ENCODE measurements at regions not wholly inside any gene's neighbourhood (a gene's known extent, or its start where the extent isn't known, plus 50 kb on each side); places are given as distances from the start of the nearest gene placed in this dataset.

DNA sequence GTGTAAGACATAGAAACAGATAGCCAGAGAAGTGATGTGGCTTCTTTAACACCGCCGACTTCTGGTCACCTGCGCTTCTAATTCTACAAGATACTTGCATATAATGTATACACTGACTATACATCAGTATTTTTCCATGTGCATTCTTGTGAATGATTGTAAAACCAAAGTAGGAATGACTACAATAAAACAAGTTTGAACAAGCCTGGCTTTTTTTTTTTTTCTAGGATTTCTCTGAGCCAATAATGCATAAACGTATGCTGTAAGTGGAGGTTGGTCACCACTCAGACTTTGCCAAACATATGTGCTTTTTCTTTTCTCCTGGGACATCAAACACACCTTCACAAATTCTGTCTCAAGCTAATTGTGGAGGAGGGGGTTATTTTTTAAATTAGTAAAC, 237.8 kb upstream of the KIRREL3 start:
- no peak for DNase-seq
- H3K27ac ChIP-seq (replicated peaks) = no peak overlapping the region
- H3K36me3 ChIP-seq = no peaks in the 10 kb centered on the region
- intact Hi-C loops (cut with micrococcal nuclease) = no loop called here
- H3K9me3 ChIP-seq (replicated peaks) = no peaks in the 10 kb centered on the region
- H3K4me1 ChIP-seq = no peaks in the 10 kb centered on the region
- H3K4me3 ChIP-seq = no peak overlapping the region
- H3K27me3 ChIP-seq (ENCODE audit: low read depth) = peaks cover 23% of the 10 kb centered on the region
- TF ChIP-seq, protein P1, sequence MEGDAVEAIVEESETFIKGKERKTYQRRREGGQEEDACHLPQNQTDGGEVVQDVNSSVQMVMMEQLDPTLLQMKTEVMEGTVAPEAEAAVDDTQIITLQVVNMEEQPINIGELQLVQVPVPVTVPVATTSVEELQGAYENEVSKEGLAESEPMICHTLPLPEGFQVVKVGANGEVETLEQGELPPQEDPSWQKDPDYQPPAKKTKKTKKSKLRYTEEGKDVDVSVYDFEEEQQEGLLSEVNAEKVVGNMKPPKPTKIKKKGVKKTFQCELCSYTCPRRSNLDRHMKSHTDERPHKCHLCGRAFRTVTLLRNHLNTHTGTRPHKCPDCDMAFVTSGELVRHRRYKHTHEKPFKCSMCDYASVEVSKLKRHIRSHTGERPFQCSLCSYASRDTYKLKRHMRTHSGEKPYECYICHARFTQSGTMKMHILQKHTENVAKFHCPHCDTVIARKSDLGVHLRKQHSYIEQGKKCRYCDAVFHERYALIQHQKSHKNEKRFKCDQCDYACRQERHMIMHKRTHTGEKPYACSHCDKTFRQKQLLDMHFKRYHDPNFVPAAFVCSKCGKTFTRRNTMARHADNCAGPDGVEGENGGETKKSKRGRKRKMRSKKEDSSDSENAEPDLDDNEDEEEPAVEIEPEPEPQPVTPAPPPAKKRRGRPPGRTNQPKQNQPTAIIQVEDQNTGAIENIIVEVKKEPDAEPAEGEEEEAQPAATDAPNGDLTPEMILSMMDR (IDR thresholded peaks at IDR 0.05; ENCODE audit: borderline replicate concordance) = no peak

GRCh38 chr11:127236776-127237175, 236.2 kb upstream of the KIRREL3 start:
- Histone ChIP-seq H3K27me3 (ENCODE audit: low read depth) (peaks cover 10% of the 10 kb centered on the region), H3K4me3 (no peak overlapping the region), H3K4me1 (no peaks in the 10 kb centered on the region), H3K27ac (replicated peaks) (no peak overlapping the region), H3K36me3 (no peaks in the 10 kb centered on the region), H3K9me3 (replicated peaks) (no peaks in the 10 kb centered on the region)
- TF ChIP-seq, protein P1 (IDR thresholded peaks at IDR 0.05; ENCODE audit: borderline replicate concordance) = no peak
- intact Hi-C loops (cut with micrococcal nuclease) = no loop called here
- DNase-seq = no peak

GRCh38 chr11:127233998-127234397, 233.4 kb upstream of the KIRREL3 start:
- TF ChIP-seq, protein P1 (IDR thresholded peaks at IDR 0.05; ENCODE audit: borderline replicate concordance) = no peak
- H3K4me3 ChIP-seq = no peak overlapping the region
- no peaks in the 10 kb centered on the region for H3K36me3 ChIP-seq
- DNase-seq = no peak
- H3K27ac ChIP-seq (replicated peaks) = no peak overlapping the region
- no peaks in the 10 kb centered on the region for H3K9me3 ChIP-seq (replicated peaks)
- H3K4me1 ChIP-seq = no peaks in the 10 kb centered on the region
- intact Hi-C loops (cut with micrococcal nuclease) = no loop called here
- no peaks in the 10 kb centered on the region for H3K27me3 ChIP-seq (ENCODE audit: low read depth)

- H3K9me3 ChIP-seq (replicated peaks) = no peaks in the 10 kb centered on the region
- no peak overlapping the region for H3K4me3 ChIP-seq
- no peak for DNase-seq
- intact Hi-C loops (cut with micrococcal nuclease) = no loop called here
- no peak overlapping the region for H3K27ac ChIP-seq (replicated peaks)
- TF ChIP-seq, protein P1 (IDR thresholded peaks at IDR 0.05; ENCODE audit: borderline replicate concordance) = no peak
- no peaks in the 10 kb centered on the region for H3K36me3 ChIP-seq
- peaks cover 5% of the 10 kb centered on the region for H3K27me3 ChIP-seq (ENCODE audit: low read depth)
- no peaks in the 10 kb centered on the region for H3K4me1 ChIP-seq
Observed at GRCh38 chr11:127230392-127230791, 229.8 kb upstream of the KIRREL3 start.

DNA sequence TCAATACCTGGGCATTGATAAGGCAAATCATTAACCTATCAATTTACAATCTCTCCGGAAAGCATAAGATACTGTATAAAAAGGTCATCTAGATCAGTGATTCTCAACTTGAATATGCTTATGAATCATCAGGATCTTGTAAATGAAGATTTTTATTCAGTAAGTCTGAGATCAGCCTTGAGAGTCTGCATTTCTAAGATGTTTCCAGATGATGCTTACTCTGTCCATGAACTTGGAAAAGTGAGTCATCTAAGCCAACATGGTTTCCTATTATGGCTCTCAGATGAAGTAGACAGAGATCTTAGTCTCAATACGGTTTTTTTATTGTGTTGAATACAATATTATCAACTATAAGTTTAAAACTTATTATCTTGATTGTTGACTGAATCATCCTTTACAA, 226.4 kb upstream of the KIRREL3 start:
- no peak overlapping the region for H3K27ac ChIP-seq (replicated peaks)
- no peak for DNase-seq
- H3K4me3 ChIP-seq = no peak overlapping the region
- intact Hi-C loops (cut with micrococcal nuclease) = no loop called here
- H3K36me3 ChIP-seq = no peaks in the 10 kb centered on the region
- no peaks in the 10 kb centered on the region for H3K4me1 ChIP-seq
- peaks cover 9% of the 10 kb centered on the region for H3K27me3 ChIP-seq (ENCODE audit: low read depth)
- no peaks in the 10 kb centered on the region for H3K9me3 ChIP-seq (replicated peaks)
- TF ChIP-seq, protein P1 (IDR thresholded peaks at IDR 0.05; ENCODE audit: borderline replicate concordance) = no peak

GRCh38 chr11:127226380-127226779, 225.8 kb upstream of the KIRREL3 start:
- no peak for DNase-seq
- no peaks in the 10 kb centered on the region for H3K36me3 ChIP-seq
- TF ChIP-seq, protein P1 (IDR thresholded peaks at IDR 0.05; ENCODE audit: borderline replicate concordance) = no peak
- H3K4me3 ChIP-seq = no peak overlapping the region
- H3K9me3 ChIP-seq (replicated peaks) = no peaks in the 10 kb centered on the region
- H3K27ac ChIP-seq (replicated peaks) = no peak overlapping the region
- H3K4me1 ChIP-seq = no peaks in the 10 kb centered on the region
- H3K27me3 ChIP-seq (ENCODE audit: low read depth) = peaks cover 12% of the 10 kb centered on the region
- intact Hi-C loops (cut with micrococcal nuclease) = no loop called here

Data from left ventricle myocardium inferior (tissue), 1 donor.